Colon (tissue), 2 donors: ENCODE measurements at regions not wholly inside any gene's neighbourhood (a gene's known extent, or its start where the extent isn't known, plus 50 kb on each side); places are given as distances from the start of the nearest gene placed in this dataset.
"Not testable (repeated sequence)": the region's sequence is repeated elsewhere in the genome, so short reads cannot be mapped to it uniquely, and the experiment has no call there.

Experiments used
- FAIRE-seq: peaks from 2 replicates; lab custom pipeline; 2012; peaks lifted over from hg19 to GRCh38; lab: Jason Lieb, UNC
- donor health status: control.
- donor health status: control.

- no peak for FAIRE-seq
These were observed 88.2 kb downstream of the KLHL28 start for GRCh38 chr14:44873536-44873935.

- FAIRE-seq, result no peak
These were observed 95.0 kb downstream of the KLHL28 start for GRCh38 chr14:44866770-44867169.

- no peak for FAIRE-seq
These were observed 95.4 kb downstream of the KLHL28 start for GRCh38 chr14:44866322-44866721.

- no peak for FAIRE-seq
These were observed 98.5 kb downstream of the KLHL28 start for GRCh38 chr14:44863271-44863670.

GRCh38 chr14:44854114-44854513 lies 107.6 kb downstream of the KLHL28 start:
- FAIRE-seq, result no peak

GRCh38 chr14:44847526-44848309 lies 114.0 kb downstream of the KLHL28 start:
- FAIRE-seq, result no peak

GRCh38 chr14:44846232-44846824 lies 115.4 kb downstream of the KLHL28 start:
- FAIRE-seq, result no peak

GRCh38 chr14:44835928-44836327 lies 125.8 kb downstream of the KLHL28 start:
- FAIRE-seq, result not testable (repeated sequence)

- FAIRE-seq, result no peak
These were observed 128.2 kb downstream of the KLHL28 start for GRCh38 chr14:44833376-44834060.

- no peak for FAIRE-seq
These were observed 131.4 kb downstream of the KLHL28 start for GRCh38 chr14:44830371-44830770.

GRCh38 chr14:44829021-44829420 lies 132.7 kb downstream of the KLHL28 start:
- FAIRE-seq, result no peak

GRCh38 chr14:44828023-44828422 lies 133.7 kb downstream of the KLHL28 start:
- FAIRE-seq, result no peak

GRCh38 chr14:44820230-44820964 lies 141.3 kb downstream of the KLHL28 start:
- FAIRE-seq, result no peak

GRCh38 chr14:44814196-44814595 lies 147.6 kb downstream of the KLHL28 start:
- no peak for FAIRE-seq

GRCh38 chr14:44812672-44813071 lies 149.1 kb downstream of the KLHL28 start:
- FAIRE-seq, result no peak

GRCh38 chr14:44804391-44804790 lies 157.4 kb downstream of the KLHL28 start:
- FAIRE-seq, result no peak

- FAIRE-seq, result peak; percentile 31
These were observed 158.4 kb downstream of the KLHL28 start for GRCh38 chr14:44803239-44803905.

- no peak for FAIRE-seq
These were observed 163.1 kb downstream of the KLHL28 start for GRCh38 chr14:44798386-44799242.

GRCh38 chr14:44795725-44796124 lies 166.0 kb downstream of the KLHL28 start:
- FAIRE-seq, result no peak

GRCh38 chr14:44791730-44792129 lies 170.0 kb downstream of the KLHL28 start:
- peak; percentile 75 for FAIRE-seq

- FAIRE-seq, result no peak
These were observed 173.1 kb downstream of the KLHL28 start for GRCh38 chr14:44788612-44789011.
